Sigmoid colon (tissue), 3 donors: ENCODE measurements at regions not wholly inside any gene's neighbourhood (a gene's known extent, or its start where the extent isn't known, plus 50 kb on each side); places are given as distances from the start of the nearest gene placed in this dataset.

Experiments
- CTCF ChIP-seq, 4 experiments: fragments of 450-650 bp in 3 of 4; fragments of 200-600 bp in 1 of 4; IDR thresholded peaks; one replicate each; pipeline ENCODE4 v1.5.1; 2016 to 2019; ENCODE audit warnings: antibody characterized with exemption in 4 of 4, mild to moderate bottlenecking in 3 of 4, moderate library complexity in 2 of 4
- POLR2A ChIP-seq, 2 donors: fragments of 450-650 bp; IDR thresholded peaks; one replicate each; pipeline ENCODE4 v1.6.1; 2016; ENCODE audit warnings: antibody characterized with exemption in 2 of 2, mild to moderate bottlenecking in 2 of 2, moderate library complexity in 2 of 2

GRCh38 chr12:124719231-124719630, 144.4 kb downstream of the SCARB1 start:
- TF ChIP-seq CTCF (IDR thresholded peaks at IDR 0.05) (no peak), POLR2A (IDR thresholded peaks at IDR 0.05) (no peak)
